ENCODE measurements at regions not wholly inside any gene's neighbourhood (a gene's known extent, or its start where the extent isn't known, plus 50 kb on each side); places are given as distances from the start of the nearest gene placed in this dataset.

GRCh38 chr6:22071270-22072041 is 225.4 kb downstream of the PRL start:
- Histone ChIP-seq H3K9me3 (ENCODE audit: control insufficient read depth in 4 of 4, low read length in 3 of 4) (no peaks in the 10 kb centered on the region), H3K4me3 (ENCODE audit: low read depth in 1 of 3, low read length in 3 of 3) (no peak overlapping the region), H3K27me3 (ENCODE audit: control insufficient read depth in 4 of 4, insufficient read depth in 4 of 4, low read length in 3 of 4) (no peaks in the 10 kb centered on the region), H3K27ac (ENCODE audit: low read depth in 1 of 2, low read length in 2 of 2) (no peak overlapping the region), H3K36me3 (ENCODE audit: control insufficient read depth in 4 of 4, insufficient read depth in 3 of 4, low read depth in 1 of 4, low read length in 3 of 4) (no peaks in the 10 kb centered on the region), H3K4me1 (ENCODE audit: control insufficient read depth in 4 of 4, insufficient read depth in 4 of 4, low read length in 3 of 4) (peaks cover 0 to 4% (median 0%) of the 10 kb centered on the region in 4 donors), H3K9ac (ENCODE audit: low read depth in 1 of 2, low read length in 2 of 2) (no peak overlapping the region)
- no peak for DNase-seq (ENCODE audit: low spot score)
- TF ChIP-seq JUND (IDR thresholded peaks at IDR 0.05) (no peak), RAD21 (IDR thresholded peaks at IDR 0.05) (peak in 1 of 2 donors; percentile 32), NR2F2 (IDR thresholded peaks at IDR 0.05) (no peak), YY1 (IDR thresholded peaks at IDR 0.05) (peak; percentile 20), HNF4G (IDR thresholded peaks at IDR 0.05) (no peak), ZBTB33 (IDR thresholded peaks at IDR 0.05) (no peak)
- 54% methylated on average over 8 of the region's 8 CpGs for WGBS

GRCh38 chr6:22072949-22073348 is 223.9 kb downstream of the PRL start:
- no peak for DNase-seq (ENCODE audit: low spot score)
- Histone ChIP-seq H3K36me3 (ENCODE audit: control insufficient read depth in 4 of 4, insufficient read depth in 3 of 4, low read depth in 1 of 4, low read length in 3 of 4) (no peaks in the 10 kb centered on the region), H3K27ac (ENCODE audit: low read depth in 1 of 2, low read length in 2 of 2) (no peak overlapping the region), H3K4me3 (ENCODE audit: low read depth in 1 of 3, low read length in 3 of 3) (no peak overlapping the region), H3K27me3 (ENCODE audit: control insufficient read depth in 4 of 4, insufficient read depth in 4 of 4, low read length in 3 of 4) (no peaks in the 10 kb centered on the region), H3K9ac (ENCODE audit: low read depth in 1 of 2, low read length in 2 of 2) (no peak overlapping the region), H3K4me1 (ENCODE audit: control insufficient read depth in 4 of 4, insufficient read depth in 4 of 4, low read length in 3 of 4) (peaks cover 0 to 1% (median 0%) of the 10 kb centered on the region in 4 donors), H3K9me3 (ENCODE audit: control insufficient read depth in 4 of 4, low read length in 3 of 4) (no peaks in the 10 kb centered on the region)
- TF ChIP-seq HNF4G (IDR thresholded peaks at IDR 0.05) (no peak), FOXA1 (IDR thresholded peaks at IDR 0.05) (no peak), MAX (IDR thresholded peaks at IDR 0.05) (no peak), GABPA (IDR thresholded peaks at IDR 0.05 in 1 of 2, conservative IDR thresholded peaks at IDR 0.05 in 1 of 2) (no peak), ZBTB33 (IDR thresholded peaks at IDR 0.05) (no peak), RAD21 (IDR thresholded peaks at IDR 0.05) (no peak), HNF4A (conservative IDR thresholded peaks at IDR 0.05) (no peak), ATF3 (IDR thresholded peaks at IDR 0.05) (no peak), CTCF (IDR thresholded peaks at IDR 0.05; ENCODE audit: low read depth, low read length, missing input control) (no peak), YY1 (IDR thresholded peaks at IDR 0.05) (no peak)
- TF ChIP-seq, protein P1, sequence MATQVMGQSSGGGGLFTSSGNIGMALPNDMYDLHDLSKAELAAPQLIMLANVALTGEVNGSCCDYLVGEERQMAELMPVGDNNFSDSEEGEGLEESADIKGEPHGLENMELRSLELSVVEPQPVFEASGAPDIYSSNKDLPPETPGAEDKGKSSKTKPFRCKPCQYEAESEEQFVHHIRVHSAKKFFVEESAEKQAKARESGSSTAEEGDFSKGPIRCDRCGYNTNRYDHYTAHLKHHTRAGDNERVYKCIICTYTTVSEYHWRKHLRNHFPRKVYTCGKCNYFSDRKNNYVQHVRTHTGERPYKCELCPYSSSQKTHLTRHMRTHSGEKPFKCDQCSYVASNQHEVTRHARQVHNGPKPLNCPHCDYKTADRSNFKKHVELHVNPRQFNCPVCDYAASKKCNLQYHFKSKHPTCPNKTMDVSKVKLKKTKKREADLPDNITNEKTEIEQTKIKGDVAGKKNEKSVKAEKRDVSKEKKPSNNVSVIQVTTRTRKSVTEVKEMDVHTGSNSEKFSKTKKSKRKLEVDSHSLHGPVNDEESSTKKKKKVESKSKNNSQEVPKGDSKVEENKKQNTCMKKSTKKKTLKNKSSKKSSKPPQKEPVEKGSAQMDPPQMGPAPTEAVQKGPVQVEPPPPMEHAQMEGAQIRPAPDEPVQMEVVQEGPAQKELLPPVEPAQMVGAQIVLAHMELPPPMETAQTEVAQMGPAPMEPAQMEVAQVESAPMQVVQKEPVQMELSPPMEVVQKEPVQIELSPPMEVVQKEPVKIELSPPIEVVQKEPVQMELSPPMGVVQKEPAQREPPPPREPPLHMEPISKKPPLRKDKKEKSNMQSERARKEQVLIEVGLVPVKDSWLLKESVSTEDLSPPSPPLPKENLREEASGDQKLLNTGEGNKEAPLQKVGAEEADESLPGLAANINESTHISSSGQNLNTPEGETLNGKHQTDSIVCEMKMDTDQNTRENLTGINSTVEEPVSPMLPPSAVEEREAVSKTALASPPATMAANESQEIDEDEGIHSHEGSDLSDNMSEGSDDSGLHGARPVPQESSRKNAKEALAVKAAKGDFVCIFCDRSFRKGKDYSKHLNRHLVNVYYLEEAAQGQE (IDR thresholded peaks at IDR 0.05) = no peak
